ENCODE measurements at regions not wholly inside any gene's neighbourhood (a gene's known extent, or its start where the extent isn't known, plus 50 kb on each side); places are given as distances from the start of the nearest gene placed in this dataset.

DNA sequence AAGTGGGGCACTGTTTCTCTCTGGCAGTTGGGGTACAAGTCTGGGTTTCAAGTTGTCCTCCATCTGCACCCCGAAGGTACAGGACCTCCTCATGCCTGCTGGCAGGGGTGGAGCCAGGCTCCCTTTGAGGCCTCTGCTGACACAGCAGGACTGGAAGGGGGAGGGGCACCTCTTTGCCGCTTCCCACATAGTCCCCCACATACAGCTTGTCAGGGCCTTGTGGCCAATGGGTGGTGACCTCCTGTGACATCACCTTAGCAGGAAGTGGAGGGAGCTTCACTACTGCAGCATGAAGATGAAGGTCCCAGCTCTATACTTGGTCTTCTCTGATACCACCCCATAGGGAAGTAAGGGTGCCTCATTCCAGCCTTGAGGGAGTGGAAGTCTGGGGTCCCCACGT lies 167.8 kb downstream of the RAMP3 start:
- TF ChIP-seq CTCF (IDR thresholded peaks at IDR 0.05) (no peak), EZH2 (IDR thresholded peaks at IDR 0.05) (no peak), EZH2phosphoT487 (IDR thresholded peaks at IDR 0.05) (no peak)

Measured in neural progenitor cell (in vitro differentiated cells).